ENCODE measurements at regions not wholly inside any gene's neighbourhood (a gene's known extent, or its start where the extent isn't known, plus 50 kb on each side); places are given as distances from the start of the nearest gene placed in this dataset.

DNA sequence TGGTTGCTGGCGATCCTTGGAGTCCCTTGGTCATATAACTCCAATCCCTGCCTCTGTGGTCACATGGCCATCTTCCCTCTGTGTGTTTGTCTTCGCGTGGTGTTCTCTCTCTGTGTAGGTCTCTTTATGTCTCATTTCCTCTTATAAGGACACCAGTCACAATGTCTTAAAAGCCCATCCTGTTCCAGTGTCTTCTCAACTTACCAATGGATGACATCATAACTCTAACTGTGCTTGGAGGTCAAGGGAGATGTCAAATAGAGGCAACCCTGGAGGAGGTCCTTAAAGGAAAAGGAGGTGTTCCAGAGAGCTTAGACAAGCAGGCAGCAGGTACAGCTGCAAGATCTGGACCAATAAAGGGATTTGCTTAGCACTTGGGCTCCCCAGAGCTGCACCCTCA lies 143.0 kb downstream of the BUB3 start:
- DNase-seq (ENCODE audit: extremely low read depth in 1 of 4, low spot score in 3 of 4), result no peak

More for the DNA sequence above, 143.0 kb downstream of the BUB3 start:
- ChIA-PET CTCF (ENCODE audit: low intra/inter-chr PET ratio) (no interaction called here), POLR2A (no interaction called here)
- no peak overlapping the region for H3K9ac ChIP-seq (ENCODE audit: insufficient read depth in 1 of 2, low read depth in 2 of 2, low read length in 2 of 2)
- H3K4me2 ChIP-seq (ENCODE audit: insufficient read depth, low read length), result no peak overlapping the region
- no peak for TF ChIP-seq ZNF197 (CRISPR knock-in tag; IDR thresholded peaks at IDR 0.05; ENCODE audit: low read depth)
- no peak for TF ChIP-seq MECOM (CRISPR knock-in tag; IDR thresholded peaks at IDR 0.05)
- TF ChIP-seq HEY1 (CRISPR knock-in tag; IDR thresholded peaks at IDR 0.05; ENCODE audit: borderline replicate concordance), result no peak
- TF ChIP-seq POU5F1 (IDR thresholded peaks at IDR 0.05; ENCODE audit: borderline replicate concordance, low read depth, low read length, partially characterized antibody), result no peak
- TF ChIP-seq FOXA3 (CRISPR knock-in tag; conservative IDR thresholded peaks at IDR 0.05 in 1 of 2, IDR thresholded peaks at IDR 0.05 in 1 of 2), result no peak
- no peak for TF ChIP-seq SNIP1 (IDR thresholded peaks at IDR 0.05; ENCODE audit: low read depth)
- no peak for TF ChIP-seq RBFOX2 (IDR thresholded peaks at IDR 0.05; ENCODE audit: low read depth, low read length)
- TF ChIP-seq, protein P1, sequence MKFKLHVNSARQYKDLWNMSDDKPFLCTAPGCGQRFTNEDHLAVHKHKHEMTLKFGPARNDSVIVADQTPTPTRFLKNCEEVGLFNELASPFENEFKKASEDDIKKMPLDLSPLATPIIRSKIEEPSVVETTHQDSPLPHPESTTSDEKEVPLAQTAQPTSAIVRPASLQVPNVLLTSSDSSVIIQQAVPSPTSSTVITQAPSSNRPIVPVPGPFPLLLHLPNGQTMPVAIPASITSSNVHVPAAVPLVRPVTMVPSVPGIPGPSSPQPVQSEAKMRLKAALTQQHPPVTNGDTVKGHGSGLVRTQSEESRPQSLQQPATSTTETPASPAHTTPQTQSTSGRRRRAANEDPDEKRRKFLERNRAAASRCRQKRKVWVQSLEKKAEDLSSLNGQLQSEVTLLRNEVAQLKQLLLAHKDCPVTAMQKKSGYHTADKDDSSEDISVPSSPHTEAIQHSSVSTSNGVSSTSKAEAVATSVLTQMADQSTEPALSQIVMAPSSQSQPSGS (CRISPR knock-in tag; IDR thresholded peaks at IDR 0.05), result no peak
- TF ChIP-seq ZNF444 (CRISPR knock-in tag; IDR thresholded peaks at IDR 0.05), result no peak
- no peak for TF ChIP-seq ZFP1 (CRISPR knock-in tag; IDR thresholded peaks at IDR 0.05)
- no peak for TF ChIP-seq MAZ (CRISPR knock-in tag; conservative IDR thresholded peaks at IDR 0.05 in 1 of 2, IDR thresholded peaks at IDR 0.05 in 1 of 2)
- TF ChIP-seq, protein P2, sequence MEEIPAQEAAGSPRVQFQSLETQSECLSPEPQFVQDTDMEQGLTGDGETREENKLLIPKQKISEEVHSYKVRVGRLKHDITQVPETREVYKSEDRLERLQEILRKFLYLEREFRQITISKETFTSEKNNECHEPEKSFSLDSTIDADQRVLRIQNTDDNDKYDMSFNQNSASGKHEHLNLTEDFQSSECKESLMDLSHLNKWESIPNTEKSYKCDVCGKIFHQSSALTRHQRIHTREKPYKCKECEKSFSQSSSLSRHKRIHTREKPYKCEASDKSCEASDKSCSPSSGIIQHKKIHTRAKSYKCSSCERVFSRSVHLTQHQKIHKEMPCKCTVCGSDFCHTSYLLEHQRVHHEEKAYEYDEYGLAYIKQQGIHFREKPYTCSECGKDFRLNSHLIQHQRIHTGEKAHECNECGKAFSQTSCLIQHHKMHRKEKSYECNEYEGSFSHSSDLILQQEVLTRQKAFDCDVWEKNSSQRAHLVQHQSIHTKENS (CRISPR knock-in tag; IDR thresholded peaks at IDR 0.05), result no peak
- TF ChIP-seq CREB5 (CRISPR knock-in tag; IDR thresholded peaks at IDR 0.05), result no peak
- TF ChIP-seq OTX1 (CRISPR knock-in tag; IDR thresholded peaks at IDR 0.05), result no peak
- TF ChIP-seq SETDB1 (IDR thresholded peaks at IDR 0.05; ENCODE audit: low read length), result no peak
- no peaks in the 10 kb centered on the region for H4K20me1 ChIP-seq (replicated peaks; ENCODE audit: control insufficient read depth, insufficient read depth, low read length)
- 0% methylated on average over 3 of the region's 3 CpGs for WGBS (ENCODE audit: insufficient coverage, low coverage, missing lambda C conversion rate)
- no peaks in the 10 kb centered on the region for H3K9me3 ChIP-seq (replicated peaks; ENCODE audit: control insufficient read depth, insufficient read depth, low read depth, low read length)
- H3K79me2 ChIP-seq (ENCODE audit: control insufficient read depth, insufficient read depth, low read length), result no peaks in the 10 kb centered on the region
- no peak overlapping the region for H3K4me3 ChIP-seq
- no peak for ATAC-seq
- H3K27me3 ChIP-seq (ENCODE audit: control insufficient read depth in 2 of 2, insufficient read depth in 2 of 2, low read length in 2 of 2), result no peaks in the 10 kb centered on the region
- BruUV-seq (replicated peaks), result no TSS peak
- in situ Hi-C loops (cut with MboI) (no loop called here), intact Hi-C loops (cut with micrococcal nuclease) (no loop called here)
- no peak for FAIRE-seq
- H2AFZ ChIP-seq (ENCODE audit: low read depth, low read length), result no peak overlapping the region
- no peaks in the 10 kb centered on the region for H3K36me3 ChIP-seq (ENCODE audit: control insufficient read depth, insufficient read depth, low read length)
- no peak overlapping the region for H3K27ac ChIP-seq (ENCODE audit: extremely low read depth, low read depth, low read length)
- H3K9me1 ChIP-seq (ENCODE audit: control insufficient read depth, insufficient read depth, low read length), result no peaks in the 10 kb centered on the region
- H3K4me1 ChIP-seq (replicated peaks in 1 of 2; ENCODE audit: control insufficient read depth in 2 of 2, insufficient read depth in 2 of 2, low read length in 2 of 2), result no peaks in the 10 kb centered on the region
